H1 (cell line): ENCODE measurements at regions not wholly inside any gene's neighbourhood (a gene's known extent, or its start where the extent isn't known, plus 50 kb on each side); places are given as distances from the start of the nearest gene placed in this dataset.

ENCODE experiments used
- CBX5 ChIP-seq: fragments of 300-800, 300-1000 bp; sonication (generic); IDR thresholded peaks from 2 replicates; pipeline ENCODE4 v1.7.1; 2016; ENCODE audit warnings: antibody characterized with exemption, low read length, low read depth
- TAF7 ChIP-seq: optimal IDR thresholded peaks from 2 replicates; pipeline ENCODE3; 2011; ENCODE audit warnings: low read depth, mild to moderate bottlenecking, inconsistent platforms, low read length, moderate library complexity, borderline replicate concordance
- ZNF274 ChIP-seq: IDR thresholded peaks from 2 replicates; pipeline ENCODE4 v1.7.0; 2012; ENCODE audit warnings: low read length, borderline replicate concordance; ENCODE audit errors: extremely low read depth
- TF ChIP-seq, protein P1 (sequence below): fragments of 300-600 bp; sonication (generic); IDR thresholded peaks from 2 replicates; pipeline ENCODE4 v1.7.1; 2012; ENCODE audit warnings: low read length, moderate library complexity, mild to moderate bottlenecking, inconsistent platforms; ENCODE audit not compliant: insufficient replicate concordance

GRCh38 chr2:30366199-30366691, 80.8 kb upstream of the LCLAT1 start (continued):
- TF ChIP-seq TAF7 (no peak), CBX5 (no peak), ZNF274 (no peak)
- TF ChIP-seq, protein P1, sequence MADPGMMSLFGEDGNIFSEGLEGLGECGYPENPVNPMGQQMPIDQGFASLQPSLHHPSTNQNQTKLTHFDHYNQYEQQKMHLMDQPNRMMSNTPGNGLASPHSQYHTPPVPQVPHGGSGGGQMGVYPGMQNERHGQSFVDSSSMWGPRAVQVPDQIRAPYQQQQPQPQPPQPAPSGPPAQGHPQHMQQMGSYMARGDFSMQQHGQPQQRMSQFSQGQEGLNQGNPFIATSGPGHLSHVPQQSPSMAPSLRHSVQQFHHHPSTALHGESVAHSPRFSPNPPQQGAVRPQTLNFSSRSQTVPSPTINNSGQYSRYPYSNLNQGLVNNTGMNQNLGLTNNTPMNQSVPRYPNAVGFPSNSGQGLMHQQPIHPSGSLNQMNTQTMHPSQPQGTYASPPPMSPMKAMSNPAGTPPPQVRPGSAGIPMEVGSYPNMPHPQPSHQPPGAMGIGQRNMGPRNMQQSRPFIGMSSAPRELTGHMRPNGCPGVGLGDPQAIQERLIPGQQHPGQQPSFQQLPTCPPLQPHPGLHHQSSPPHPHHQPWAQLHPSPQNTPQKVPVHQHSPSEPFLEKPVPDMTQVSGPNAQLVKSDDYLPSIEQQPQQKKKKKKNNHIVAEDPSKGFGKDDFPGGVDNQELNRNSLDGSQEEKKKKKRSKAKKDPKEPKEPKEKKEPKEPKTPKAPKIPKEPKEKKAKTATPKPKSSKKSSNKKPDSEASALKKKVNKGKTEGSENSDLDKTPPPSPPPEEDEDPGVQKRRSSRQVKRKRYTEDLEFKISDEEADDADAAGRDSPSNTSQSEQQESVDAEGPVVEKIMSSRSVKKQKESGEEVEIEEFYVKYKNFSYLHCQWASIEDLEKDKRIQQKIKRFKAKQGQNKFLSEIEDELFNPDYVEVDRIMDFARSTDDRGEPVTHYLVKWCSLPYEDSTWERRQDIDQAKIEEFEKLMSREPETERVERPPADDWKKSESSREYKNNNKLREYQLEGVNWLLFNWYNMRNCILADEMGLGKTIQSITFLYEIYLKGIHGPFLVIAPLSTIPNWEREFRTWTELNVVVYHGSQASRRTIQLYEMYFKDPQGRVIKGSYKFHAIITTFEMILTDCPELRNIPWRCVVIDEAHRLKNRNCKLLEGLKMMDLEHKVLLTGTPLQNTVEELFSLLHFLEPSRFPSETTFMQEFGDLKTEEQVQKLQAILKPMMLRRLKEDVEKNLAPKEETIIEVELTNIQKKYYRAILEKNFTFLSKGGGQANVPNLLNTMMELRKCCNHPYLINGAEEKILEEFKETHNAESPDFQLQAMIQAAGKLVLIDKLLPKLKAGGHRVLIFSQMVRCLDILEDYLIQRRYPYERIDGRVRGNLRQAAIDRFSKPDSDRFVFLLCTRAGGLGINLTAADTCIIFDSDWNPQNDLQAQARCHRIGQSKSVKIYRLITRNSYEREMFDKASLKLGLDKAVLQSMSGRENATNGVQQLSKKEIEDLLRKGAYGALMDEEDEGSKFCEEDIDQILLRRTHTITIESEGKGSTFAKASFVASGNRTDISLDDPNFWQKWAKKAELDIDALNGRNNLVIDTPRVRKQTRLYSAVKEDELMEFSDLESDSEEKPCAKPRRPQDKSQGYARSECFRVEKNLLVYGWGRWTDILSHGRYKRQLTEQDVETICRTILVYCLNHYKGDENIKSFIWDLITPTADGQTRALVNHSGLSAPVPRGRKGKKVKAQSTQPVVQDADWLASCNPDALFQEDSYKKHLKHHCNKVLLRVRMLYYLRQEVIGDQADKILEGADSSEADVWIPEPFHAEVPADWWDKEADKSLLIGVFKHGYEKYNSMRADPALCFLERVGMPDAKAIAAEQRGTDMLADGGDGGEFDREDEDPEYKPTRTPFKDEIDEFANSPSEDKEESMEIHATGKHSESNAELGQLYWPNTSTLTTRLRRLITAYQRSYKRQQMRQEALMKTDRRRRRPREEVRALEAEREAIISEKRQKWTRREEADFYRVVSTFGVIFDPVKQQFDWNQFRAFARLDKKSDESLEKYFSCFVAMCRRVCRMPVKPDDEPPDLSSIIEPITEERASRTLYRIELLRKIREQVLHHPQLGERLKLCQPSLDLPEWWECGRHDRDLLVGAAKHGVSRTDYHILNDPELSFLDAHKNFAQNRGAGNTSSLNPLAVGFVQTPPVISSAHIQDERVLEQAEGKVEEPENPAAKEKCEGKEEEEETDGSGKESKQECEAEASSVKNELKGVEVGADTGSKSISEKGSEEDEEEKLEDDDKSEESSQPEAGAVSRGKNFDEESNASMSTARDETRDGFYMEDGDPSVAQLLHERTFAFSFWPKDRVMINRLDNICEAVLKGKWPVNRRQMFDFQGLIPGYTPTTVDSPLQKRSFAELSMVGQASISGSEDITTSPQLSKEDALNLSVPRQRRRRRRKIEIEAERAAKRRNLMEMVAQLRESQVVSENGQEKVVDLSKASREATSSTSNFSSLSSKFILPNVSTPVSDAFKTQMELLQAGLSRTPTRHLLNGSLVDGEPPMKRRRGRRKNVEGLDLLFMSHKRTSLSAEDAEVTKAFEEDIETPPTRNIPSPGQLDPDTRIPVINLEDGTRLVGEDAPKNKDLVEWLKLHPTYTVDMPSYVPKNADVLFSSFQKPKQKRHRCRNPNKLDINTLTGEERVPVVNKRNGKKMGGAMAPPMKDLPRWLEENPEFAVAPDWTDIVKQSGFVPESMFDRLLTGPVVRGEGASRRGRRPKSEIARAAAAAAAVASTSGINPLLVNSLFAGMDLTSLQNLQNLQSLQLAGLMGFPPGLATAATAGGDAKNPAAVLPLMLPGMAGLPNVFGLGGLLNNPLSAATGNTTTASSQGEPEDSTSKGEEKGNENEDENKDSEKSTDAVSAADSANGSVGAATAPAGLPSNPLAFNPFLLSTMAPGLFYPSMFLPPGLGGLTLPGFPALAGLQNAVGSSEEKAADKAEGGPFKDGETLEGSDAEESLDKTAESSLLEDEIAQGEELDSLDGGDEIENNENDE, result no peak
